Neural progenitor cell (in vitro differentiated cells): ENCODE measurements at regions not wholly inside any gene's neighbourhood (a gene's known extent, or its start where the extent isn't known, plus 50 kb on each side); places are given as distances from the start of the nearest gene placed in this dataset.

ENCODE experiments used
- DNase-seq: peaks from one replicate; pipeline ENCODE4 v3.0.0-alpha.2; 2016; ENCODE audit warnings: low spot score
- H2AFZ ChIP-seq: fragments of 200-600 bp; sonication (generic); replicated peaks from 2 replicates; pipeline ENCODE4 v1.6.1; 2016; ENCODE audit warnings: antibody characterized with exemption
- H3F3A ChIP-seq: fragments of 200-600 bp; sonication (generic); 2 replicates; pipeline ENCODE4 v1.6.1; 2016; ENCODE audit warnings: antibody characterized with exemption, low read depth
- H3K27ac ChIP-seq: fragments of 200-600 bp; sonication (generic); 2 replicates; pipeline ENCODE4 v1.5.1; 2016; ENCODE audit warnings: mild to moderate bottlenecking
- H3K27me3 ChIP-seq: fragments of 200-600 bp; sonication (generic); 2 replicates; pipeline ENCODE4 v1.6.1; 2016; ENCODE audit warnings: mild to moderate bottlenecking, moderate library complexity
- H3K36me3 ChIP-seq: fragments of 200-600 bp; sonication (generic); 2 replicates; pipeline ENCODE4 v1.5.1; 2016
- H3K4me1 ChIP-seq: fragments of 200-600 bp; sonication (generic); 2 replicates; pipeline ENCODE4 v1.6.1; 2016; ENCODE audit warnings: mixed run types
- H3K4me2 ChIP-seq: fragments of 200-600 bp; sonication (generic); 2 replicates; pipeline ENCODE4 v1.6.1; 2016
- H3K4me3 ChIP-seq: fragments of 200-600 bp; sonication (generic); 2 replicates; pipeline ENCODE4 v1.5.1; 2016
- H3K79me2 ChIP-seq: fragments of 200-600 bp; sonication (generic); 2 replicates; pipeline ENCODE4 v1.6.1; 2016; ENCODE audit warnings: low read depth
- H3K9ac ChIP-seq: fragments of 200-600 bp; sonication (generic); 2 replicates; pipeline ENCODE4 v1.6.1; 2016
- H3K9me3 ChIP-seq: fragments of 200-600 bp; sonication (generic); 2 replicates; pipeline ENCODE4 v1.5.1; 2016; ENCODE audit warnings: low read depth
- H4K20me1 ChIP-seq: fragments of 200-600 bp; sonication (generic); 2 replicates; pipeline ENCODE4 v1.6.1; 2016; ENCODE audit warnings: low read depth
- H3K27ac Mint-ChIP-seq: 3 replicates; pipeline ENCODE4 v1.8.0; 2021; ENCODE audit warnings: mixed read lengths
- H3K27me3 Mint-ChIP-seq: 2 replicates; pipeline ENCODE4 v1.8.0; 2022; ENCODE audit warnings: low read depth, mild to moderate bottlenecking, inconsistent platforms, moderate library complexity, mixed read lengths; ENCODE audit not compliant: insufficient read depth
- H3K36me3 Mint-ChIP-seq: 3 replicates; pipeline ENCODE4 v1.8.0; 2021; ENCODE audit warnings: mixed read lengths
- H3K4me1 Mint-ChIP-seq: 3 replicates; pipeline ENCODE4 v1.8.0; 2021; ENCODE audit warnings: mixed read lengths
- H3K4me3 Mint-ChIP-seq: 3 replicates; pipeline ENCODE4 v1.8.0; 2021; ENCODE audit warnings: mild to moderate bottlenecking, moderate library complexity, mixed read lengths
- H3K9me3 Mint-ChIP-seq: 3 replicates; pipeline ENCODE4 v1.8.0; 2020; ENCODE audit warnings: mixed read lengths
- EZH2 ChIP-seq: fragments of 200-600 bp; sonication (generic); IDR thresholded peaks from 2 replicates; pipeline ENCODE4 v1.6.1; 2017; ENCODE audit warnings: antibody characterized with exemption, mild to moderate bottlenecking, moderate library complexity
- EZH2phosphoT487 ChIP-seq: fragments of 200-600 bp; sonication (generic); IDR thresholded peaks from 2 replicates; pipeline ENCODE4 v1.6.1; 2017; ENCODE audit warnings: antibody characterized with exemption
- TF ChIP-seq, protein P1 (sequence below): fragments of 200-600 bp; sonication (generic); IDR thresholded peaks from 2 replicates; pipeline ENCODE4 v1.5.1; 2017; ENCODE audit warnings: antibody characterized with exemption, mild to moderate bottlenecking

DNA sequence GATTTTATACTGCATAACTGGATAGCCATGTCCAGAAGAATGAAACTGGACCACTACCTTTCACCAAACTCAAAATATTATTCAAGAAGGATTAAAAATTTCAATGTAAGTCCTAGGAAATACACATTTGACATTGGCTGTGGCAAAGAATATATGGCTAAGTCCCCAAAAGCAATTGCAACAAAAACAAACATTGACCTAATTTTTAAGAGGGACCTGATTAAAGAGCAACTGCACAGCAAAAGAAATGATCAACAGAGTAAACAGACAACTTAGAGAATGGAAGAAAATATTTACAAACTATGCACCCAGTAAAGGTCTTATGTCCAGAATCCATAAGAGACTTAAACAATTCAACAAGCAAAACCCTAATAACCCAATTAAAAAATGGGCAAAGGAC, 1313.0 kb upstream of the GBE1 start:
- Histone ChIP-seq H2AFZ (no peak overlapping the region), H3K36me3 (no peaks in the 10 kb centered on the region), H3K9me3 (no peaks in the 10 kb centered on the region), H3K27ac (no peak overlapping the region), H4K20me1 (no peaks in the 10 kb centered on the region), H3K79me2 (no peaks in the 10 kb centered on the region), H3K4me3 (no peak overlapping the region), H3K4me2 (no peak overlapping the region), H3K9ac (no peak overlapping the region), H3K4me1 (no peaks in the 10 kb centered on the region), H3K27me3 (no peaks in the 10 kb centered on the region), H3F3A (no peaks in the 10 kb centered on the region)
- H3K9me3 Mint-ChIP-seq: no peaks in the 10 kb centered on the region
- TF ChIP-seq, protein P1, sequence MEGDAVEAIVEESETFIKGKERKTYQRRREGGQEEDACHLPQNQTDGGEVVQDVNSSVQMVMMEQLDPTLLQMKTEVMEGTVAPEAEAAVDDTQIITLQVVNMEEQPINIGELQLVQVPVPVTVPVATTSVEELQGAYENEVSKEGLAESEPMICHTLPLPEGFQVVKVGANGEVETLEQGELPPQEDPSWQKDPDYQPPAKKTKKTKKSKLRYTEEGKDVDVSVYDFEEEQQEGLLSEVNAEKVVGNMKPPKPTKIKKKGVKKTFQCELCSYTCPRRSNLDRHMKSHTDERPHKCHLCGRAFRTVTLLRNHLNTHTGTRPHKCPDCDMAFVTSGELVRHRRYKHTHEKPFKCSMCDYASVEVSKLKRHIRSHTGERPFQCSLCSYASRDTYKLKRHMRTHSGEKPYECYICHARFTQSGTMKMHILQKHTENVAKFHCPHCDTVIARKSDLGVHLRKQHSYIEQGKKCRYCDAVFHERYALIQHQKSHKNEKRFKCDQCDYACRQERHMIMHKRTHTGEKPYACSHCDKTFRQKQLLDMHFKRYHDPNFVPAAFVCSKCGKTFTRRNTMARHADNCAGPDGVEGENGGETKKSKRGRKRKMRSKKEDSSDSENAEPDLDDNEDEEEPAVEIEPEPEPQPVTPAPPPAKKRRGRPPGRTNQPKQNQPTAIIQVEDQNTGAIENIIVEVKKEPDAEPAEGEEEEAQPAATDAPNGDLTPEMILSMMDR: no peak
- no peak for TF ChIP-seq EZH2
- TF ChIP-seq EZH2phosphoT487: no peak
- H3K27me3 Mint-ChIP-seq: peaks cover 2% of the 10 kb centered on the region
- DNase-seq: no peak
- H3K27ac Mint-ChIP-seq: no peak overlapping the region
- H3K36me3 Mint-ChIP-seq: no peaks in the 10 kb centered on the region
- H3K4me1 Mint-ChIP-seq: no peaks in the 10 kb centered on the region
- no peak overlapping the region for H3K4me3 Mint-ChIP-seq

GRCh38 chr3:83065851-83066460, 1304.5 kb upstream of the GBE1 start:
- no peaks in the 10 kb centered on the region for H3K36me3 ChIP-seq
- no peaks in the 10 kb centered on the region for H3K27me3 Mint-ChIP-seq
- no peaks in the 10 kb centered on the region for H3K36me3 Mint-ChIP-seq
- peaks cover 4% of the 10 kb centered on the region for H3K9me3 Mint-ChIP-seq
- no peaks in the 10 kb centered on the region for H3K9me3 ChIP-seq
- H3K4me1 ChIP-seq: no peaks in the 10 kb centered on the region
- no peak for TF ChIP-seq EZH2phosphoT487
- H4K20me1 ChIP-seq: no peaks in the 10 kb centered on the region
- no peak overlapping the region for H3K4me3 ChIP-seq
- H3K4me1 Mint-ChIP-seq: no peaks in the 10 kb centered on the region
- H3K27ac ChIP-seq: no peak overlapping the region
- H3K79me2 ChIP-seq: no peaks in the 10 kb centered on the region
- no peak overlapping the region for H3K4me3 Mint-ChIP-seq
- H2AFZ ChIP-seq: no peak overlapping the region
- H3F3A ChIP-seq: no peaks in the 10 kb centered on the region
- no peaks in the 10 kb centered on the region for H3K27me3 ChIP-seq
- H3K4me2 ChIP-seq: no peak overlapping the region
- no peak overlapping the region for H3K27ac Mint-ChIP-seq
- no peak overlapping the region for H3K9ac ChIP-seq
- DNase-seq: no peak

DNA sequence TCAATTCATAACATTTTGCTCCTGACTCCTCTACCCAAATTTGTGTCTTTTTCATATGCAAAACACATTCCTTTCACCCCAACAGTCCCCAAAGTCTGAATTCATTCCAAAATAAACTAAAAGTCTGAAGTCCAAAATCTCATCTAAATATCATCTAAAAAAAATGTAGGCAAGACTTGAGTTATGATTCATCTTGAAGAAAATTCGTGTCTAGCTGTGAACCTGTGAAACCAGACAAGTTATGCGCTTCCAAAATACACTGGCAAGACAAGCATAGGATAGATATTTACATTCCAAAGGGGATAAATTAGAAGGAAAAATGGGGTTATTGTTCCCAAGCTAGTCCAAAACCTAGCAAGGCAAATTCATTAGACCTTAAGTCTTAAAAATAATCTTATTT, 1302.0 kb upstream of the GBE1 start:
- Mint-ChIP-seq H3K27ac (no peak overlapping the region), H3K36me3 (no peaks in the 10 kb centered on the region), H3K27me3 (no peaks in the 10 kb centered on the region), H3K9me3 (peaks cover 11% of the 10 kb centered on the region), H3K4me3 (no peak overlapping the region), H3K4me1 (no peaks in the 10 kb centered on the region)
- no peak overlapping the region for H3K4me3 ChIP-seq
- H3F3A ChIP-seq: no peaks in the 10 kb centered on the region
- no peaks in the 10 kb centered on the region for H3K27me3 ChIP-seq
- no peak overlapping the region for H3K27ac ChIP-seq
- DNase-seq: no peak
- H3K4me2 ChIP-seq: no peak overlapping the region
- no peaks in the 10 kb centered on the region for H4K20me1 ChIP-seq
- no peak overlapping the region for H2AFZ ChIP-seq
- no peaks in the 10 kb centered on the region for H3K9me3 ChIP-seq
- H3K79me2 ChIP-seq: no peaks in the 10 kb centered on the region
- H3K9ac ChIP-seq: no peak overlapping the region
- TF ChIP-seq EZH2 (no peak), EZH2phosphoT487 (no peak)
- TF ChIP-seq, protein P1: no peak
- H3K36me3 ChIP-seq: no peaks in the 10 kb centered on the region
- no peaks in the 10 kb centered on the region for H3K4me1 ChIP-seq

- Histone ChIP-seq H3K9me3 (no peaks in the 10 kb centered on the region), H3K4me3 (no peak overlapping the region), H3K36me3 (no peaks in the 10 kb centered on the region), H3F3A (no peaks in the 10 kb centered on the region), H3K4me2 (no peak overlapping the region), H4K20me1 (no peaks in the 10 kb centered on the region), H3K4me1 (no peaks in the 10 kb centered on the region), H2AFZ (no peak overlapping the region), H3K27me3 (no peaks in the 10 kb centered on the region), H3K27ac (no peak overlapping the region), H3K9ac (no peak overlapping the region), H3K79me2 (no peaks in the 10 kb centered on the region)
- Mint-ChIP-seq H3K4me3 (no peak overlapping the region), H3K4me1 (no peaks in the 10 kb centered on the region), H3K36me3 (no peaks in the 10 kb centered on the region), H3K27ac (no peak overlapping the region), H3K9me3 (no peaks in the 10 kb centered on the region), H3K27me3 (no peaks in the 10 kb centered on the region)
- no peak for DNase-seq
- TF ChIP-seq EZH2phosphoT487 (no peak), EZH2 (no peak)
- TF ChIP-seq, protein P1: no peak
Measured at GRCh38 chr3:83048556-83048955, 1287.1 kb upstream of the GBE1 start.
